22Rv1 (cell line): ENCODE measurements at regions not wholly inside any gene's neighbourhood (a gene's known extent, or its start where the extent isn't known, plus 50 kb on each side); places are given as distances from the start of the nearest gene placed in this dataset.

ENCODE experiments used
- CTCF ChIP-seq: fragments of 450-650 bp; IDR thresholded peaks from 2 replicates; pipeline ENCODE4 v1.5.1; 2017; ENCODE audit warnings: mild to moderate bottlenecking
- ZFX ChIP-seq: fragments of 450-650 bp; IDR thresholded peaks from 2 replicates; pipeline ENCODE4 v1.6.1; 2017; ENCODE audit warnings: antibody characterized with exemption, borderline replicate concordance

GRCh38 chr11:45446998-45447397, 160.9 kb upstream of the SYT13 start:
- TF ChIP-seq CTCF (no peak), ZFX (no peak)
